Thymus (tissue), 11 donors: ENCODE measurements at regions not wholly inside any gene's neighbourhood (a gene's known extent, or its start where the extent isn't known, plus 50 kb on each side); places are given as distances from the start of the nearest gene placed in this dataset.

Source experiments
- DNase-seq, 9 donors: peaks; one replicate each; pipeline ENCODE4 v3.0.0-alpha.2; 2013; ENCODE audit warnings: low spot score in 9 of 9, low read depth in 6 of 9, missing footprints in 1 of 9
- H3K27ac ChIP-seq, 2 donors: one replicate each; pipeline ENCODE4 v1.5.1; 2013; ENCODE audit warnings: control low read depth in 1 of 2, low read depth in 1 of 2, low read length in 1 of 2, mild to moderate bottlenecking in 1 of 2, moderate library complexity in 1 of 2
- H3K27me3 ChIP-seq, 2 donors: one replicate each; pipeline ENCODE4 v1.5.1; 2013; ENCODE audit warnings: low read length in 1 of 2; ENCODE audit not compliant: control insufficient read depth in 2 of 2, insufficient read depth in 1 of 2
- H3K36me3 ChIP-seq, 2 donors: one replicate each; pipeline ENCODE4 v1.5.1; 2013; ENCODE audit warnings: low read length in 1 of 2, mild to moderate bottlenecking in 1 of 2, moderate library complexity in 1 of 2; ENCODE audit not compliant: control insufficient read depth in 2 of 2, insufficient read depth in 2 of 2
- H3K4me1 ChIP-seq, 2 donors: one replicate each; pipeline ENCODE4 v1.5.1; 2013; ENCODE audit warnings: low read length in 2 of 2; ENCODE audit not compliant: control insufficient read depth in 2 of 2, insufficient read depth in 2 of 2
- H3K4me3 ChIP-seq, 2 donors: one replicate each; pipeline ENCODE4 v1.5.1; 2013; ENCODE audit warnings: low read length in 2 of 2, control low read depth in 1 of 2, mild to moderate bottlenecking in 1 of 2
- H3K9me3 ChIP-seq, 2 donors: one replicate each; pipeline ENCODE4 v1.5.1; 2013; ENCODE audit warnings: low read length in 1 of 2, mild to moderate bottlenecking in 1 of 2; ENCODE audit not compliant: control insufficient read depth in 2 of 2, insufficient read depth in 1 of 2
- WGBS: extraction: QIAGEN DNeasy Blood & Tissue Kit; methylation state at CpG from one replicate; pipeline ENCODE4 v1.1.7; 2013; 5-methylcytosine and 5-hydroxymethylcytosine counted together
- donor health status: healthy.

DNA sequence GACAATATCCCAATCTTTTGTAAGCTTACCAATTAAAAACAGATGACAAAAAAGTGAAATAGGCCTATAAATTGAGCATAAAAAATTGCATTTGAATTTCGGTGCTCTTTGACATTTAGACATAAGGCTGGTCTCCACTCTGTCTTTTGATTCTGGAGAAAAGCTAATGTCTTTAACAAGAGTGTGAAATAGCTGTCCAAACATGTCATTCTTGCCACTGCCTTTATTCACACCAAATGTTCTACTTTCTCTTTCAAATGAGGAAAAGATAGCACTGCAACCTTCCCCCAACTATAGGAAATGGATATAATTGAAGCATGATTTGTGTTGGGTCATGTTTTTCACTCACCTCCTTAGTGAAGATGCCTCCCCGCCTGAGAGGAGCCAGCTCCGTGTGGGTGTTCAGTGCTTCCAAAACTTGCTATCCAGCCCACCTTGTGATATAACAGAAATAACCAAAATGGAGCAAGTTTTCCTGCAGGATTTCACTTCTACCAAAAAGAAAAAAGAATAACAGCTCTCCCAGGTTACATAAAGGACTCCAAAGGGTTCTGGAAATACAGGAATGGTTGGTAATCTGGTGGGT, 55.2 kb upstream of the STK32A start:
- no peaks in the 10 kb centered on the region for H3K36me3 ChIP-seq
- no peaks in the 10 kb centered on the region for H3K4me1 ChIP-seq
- no peaks in the 10 kb centered on the region for H3K27me3 ChIP-seq
- 87% methylated on average over 3 of the region's 3 CpGs for WGBS
- H3K4me3 ChIP-seq = no peak overlapping the region
- no peaks in the 10 kb centered on the region for H3K9me3 ChIP-seq
- no peak overlapping the region for H3K27ac ChIP-seq
- DNase-seq = no peak

DNA sequence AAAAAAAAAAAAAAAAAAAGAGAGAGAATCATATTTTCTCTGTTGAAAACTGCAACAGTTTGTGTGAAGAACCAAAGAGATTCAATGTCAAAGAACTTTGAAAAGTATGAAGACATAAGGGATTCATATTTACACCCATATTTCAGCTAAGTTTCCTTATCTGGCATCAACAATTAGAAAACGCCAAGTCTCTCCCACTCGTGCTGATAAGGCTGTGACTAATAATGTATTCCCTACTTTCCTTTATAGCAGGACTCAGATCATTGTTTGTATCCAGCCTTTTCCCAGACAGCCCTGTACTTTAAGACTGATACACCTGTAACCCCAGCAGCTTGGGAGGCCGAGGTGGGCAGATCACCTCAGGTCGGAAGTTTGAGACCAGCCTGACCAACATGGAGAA, 54.1 kb upstream of the STK32A start:
- 93% methylated on average over 4 of the region's 4 CpGs for WGBS
- H3K27me3 ChIP-seq = no peaks in the 10 kb centered on the region
- H3K4me1 ChIP-seq = no peaks in the 10 kb centered on the region
- DNase-seq = no peak
- no peaks in the 10 kb centered on the region for H3K9me3 ChIP-seq
- H3K4me3 ChIP-seq = no peak overlapping the region
- H3K36me3 ChIP-seq = no peaks in the 10 kb centered on the region
- no peak overlapping the region for H3K27ac ChIP-seq
